Astrocyte of the cerebellum (primary cell): ENCODE measurements at regions not wholly inside any gene's neighbourhood (a gene's known extent, or its start where the extent isn't known, plus 50 kb on each side); places are given as distances from the start of the nearest gene placed in this dataset.

Source experiments
- DNase-seq: peaks from one replicate; pipeline ENCODE4 v3.0.0-alpha.2; 2011; ENCODE audit warnings: low read depth
- H3K4me3 ChIP-seq: 2 replicates; pipeline ENCODE4 v1.5.1; 2011; ENCODE audit warnings: mild to moderate bottlenecking, low read depth, low read length, moderate library complexity
- CTCF ChIP-seq: IDR thresholded peaks from 2 replicates; pipeline ENCODE4 v1.5.1; 2012; ENCODE audit warnings: low read length, low read depth, moderate library complexity, mild to moderate bottlenecking; ENCODE audit errors: missing control alignments
- in situ Hi-C: cut with HindIII; loops from 2 replicates; pipeline ENCODE4 v1.10.0; 2017; ENCODE audit warnings: low sequenced_read_pairs

- in situ Hi-C loops, result no loop called here
- no peak for DNase-seq
Measured at GRCh38 chr18:73045037-73045436, 177.2 kb upstream of the NETO1 start.

GRCh38 chr18:73043611-73044010 is 175.8 kb upstream of the NETO1 start:
- no peak for TF ChIP-seq CTCF
- in situ Hi-C loops, result no loop called here
- no peak for DNase-seq
- H3K4me3 ChIP-seq, result no peak overlapping the region

More at GRCh38 chr18:73045037-73045436, 177.2 kb upstream of the NETO1 start:
- no peak for TF ChIP-seq CTCF
- no peak overlapping the region for H3K4me3 ChIP-seq

- no peak for DNase-seq
- H3K4me3 ChIP-seq, result no peak overlapping the region
- TF ChIP-seq CTCF, result no peak
- in situ Hi-C loops, result no loop called here
Measured at GRCh38 chr18:73043211-73043610, 175.4 kb upstream of the NETO1 start.

- no peak for TF ChIP-seq CTCF
- no peak overlapping the region for H3K4me3 ChIP-seq
- in situ Hi-C loops, result no loop called here
- DNase-seq, result no peak
Measured at GRCh38 chr18:73040247-73040646, 172.5 kb upstream of the NETO1 start.

- no peak overlapping the region for H3K4me3 ChIP-seq
- in situ Hi-C loops, result no loop called here
- TF ChIP-seq CTCF, result no peak
- DNase-seq, result no peak
Measured at GRCh38 chr18:73038336-73038735, 170.5 kb upstream of the NETO1 start.

- no peak for TF ChIP-seq CTCF
- in situ Hi-C loops, result no loop called here
- no peak overlapping the region for H3K4me3 ChIP-seq
- no peak for DNase-seq
Measured at GRCh38 chr18:73023975-73024374, 156.2 kb upstream of the NETO1 start.

GRCh38 chr18:73009691-73010090 is 141.9 kb upstream of the NETO1 start:
- in situ Hi-C loops, result no loop called here
- no peak for TF ChIP-seq CTCF
- no peak overlapping the region for H3K4me3 ChIP-seq
- DNase-seq, result no peak
